Thymus (tissue), 11 donors: ENCODE measurements at regions not wholly inside any gene's neighbourhood (a gene's known extent, or its start where the extent isn't known, plus 50 kb on each side); places are given as distances from the start of the nearest gene placed in this dataset.

Experiments
- DNase-seq, 9 donors: peaks; one replicate each; pipeline ENCODE4 v3.0.0-alpha.2; 2013; ENCODE audit warnings: low spot score in 9 of 9, low read depth in 6 of 9, missing footprints in 1 of 9
- H3K27ac ChIP-seq, 2 donors: one replicate each; pipeline ENCODE4 v1.5.1; 2013; ENCODE audit warnings: control low read depth in 1 of 2, low read depth in 1 of 2, low read length in 1 of 2, mild to moderate bottlenecking in 1 of 2, moderate library complexity in 1 of 2
- H3K27me3 ChIP-seq, 2 donors: one replicate each; pipeline ENCODE4 v1.5.1; 2013; ENCODE audit warnings: low read length in 1 of 2; ENCODE audit not compliant: control insufficient read depth in 2 of 2, insufficient read depth in 1 of 2
- H3K36me3 ChIP-seq, 2 donors: one replicate each; pipeline ENCODE4 v1.5.1; 2013; ENCODE audit warnings: low read length in 1 of 2, mild to moderate bottlenecking in 1 of 2, moderate library complexity in 1 of 2; ENCODE audit not compliant: control insufficient read depth in 2 of 2, insufficient read depth in 2 of 2
- H3K4me1 ChIP-seq, 2 donors: one replicate each; pipeline ENCODE4 v1.5.1; 2013; ENCODE audit warnings: low read length in 2 of 2; ENCODE audit not compliant: control insufficient read depth in 2 of 2, insufficient read depth in 2 of 2
- H3K4me3 ChIP-seq, 2 donors: one replicate each; pipeline ENCODE4 v1.5.1; 2013; ENCODE audit warnings: low read length in 2 of 2, control low read depth in 1 of 2, mild to moderate bottlenecking in 1 of 2
- H3K9me3 ChIP-seq, 2 donors: one replicate each; pipeline ENCODE4 v1.5.1; 2013; ENCODE audit warnings: low read length in 1 of 2, mild to moderate bottlenecking in 1 of 2; ENCODE audit not compliant: control insufficient read depth in 2 of 2, insufficient read depth in 1 of 2
- WGBS: extraction: QIAGEN DNeasy Blood & Tissue Kit; methylation state at CpG from one replicate; pipeline ENCODE4 v1.1.7; 2013; 5-methylcytosine and 5-hydroxymethylcytosine counted together
- donor health status: healthy.

DNA sequence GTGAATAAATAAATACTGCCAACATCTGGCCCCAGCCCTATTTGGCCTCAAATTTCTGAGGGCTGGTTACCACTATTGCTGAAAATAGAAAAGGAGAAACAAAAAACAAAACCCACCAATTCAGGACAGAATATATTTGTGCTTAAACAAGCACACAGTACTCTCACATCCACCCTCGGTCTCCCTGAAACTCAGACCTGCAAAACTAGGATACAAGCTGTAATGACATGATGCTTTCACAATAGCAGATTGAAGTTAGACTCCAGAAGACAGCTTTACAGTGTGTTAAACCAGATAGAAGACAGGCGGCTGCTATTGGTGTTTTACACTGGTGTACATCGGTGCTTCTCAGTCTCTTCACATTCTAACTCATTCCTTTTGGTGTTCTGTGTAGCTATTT is 214.9 kb upstream of the DMRT1 start:
- DNase-seq: no peak
- Histone ChIP-seq H3K27ac (no peak overlapping the region), H3K9me3 (no peaks in the 10 kb centered on the region), H3K36me3 (no peaks in the 10 kb centered on the region), H3K4me3 (no peak overlapping the region), H3K27me3 (no peaks in the 10 kb centered on the region), H3K4me1 (peaks cover 6 to 16% of the 10 kb centered on the region in 2 donors)
- 92% methylated on average over 3 of the region's 3 CpGs for WGBS

DNA sequence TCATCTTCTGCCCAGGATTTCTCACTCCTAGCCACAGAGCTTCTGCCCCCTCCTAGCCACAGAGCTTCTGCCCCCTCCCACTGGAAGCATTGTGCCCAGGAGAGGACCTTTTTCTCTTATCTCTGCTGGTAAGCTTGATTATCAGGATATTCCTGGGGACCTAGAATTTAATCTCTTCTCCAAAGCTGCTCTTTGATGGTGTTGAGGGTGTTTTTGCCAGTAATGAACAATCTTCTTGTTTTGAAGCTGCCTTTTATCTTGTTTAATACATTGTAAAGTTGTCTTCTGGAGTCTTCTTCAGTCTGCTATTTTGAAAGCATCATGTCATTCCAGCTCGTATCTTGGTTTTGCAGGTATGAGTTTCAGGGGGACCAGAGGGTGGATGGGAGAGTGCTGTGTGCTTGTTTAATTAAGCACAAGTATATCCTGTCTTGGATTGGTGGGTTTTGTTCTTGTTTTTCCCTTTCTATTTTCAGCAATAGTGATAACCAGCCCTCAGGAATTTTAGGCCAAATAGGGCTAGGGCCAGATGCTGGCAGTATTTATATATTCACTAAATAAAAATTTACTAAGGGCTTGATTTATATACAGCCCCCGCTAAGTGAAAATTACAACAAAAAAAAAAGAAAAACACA is 214.0 kb upstream of the DMRT1 start:
- Histone ChIP-seq H3K27ac (no peak overlapping the region), H3K4me1 (peaks cover 7 to 18% of the 10 kb centered on the region in 2 donors), H3K27me3 (no peaks in the 10 kb centered on the region), H3K36me3 (no peaks in the 10 kb centered on the region), H3K4me3 (no peak overlapping the region), H3K9me3 (no peaks in the 10 kb centered on the region)
- no peak for DNase-seq
- 92% methylated on average over 2 of the region's 2 CpGs for WGBS

DNA sequence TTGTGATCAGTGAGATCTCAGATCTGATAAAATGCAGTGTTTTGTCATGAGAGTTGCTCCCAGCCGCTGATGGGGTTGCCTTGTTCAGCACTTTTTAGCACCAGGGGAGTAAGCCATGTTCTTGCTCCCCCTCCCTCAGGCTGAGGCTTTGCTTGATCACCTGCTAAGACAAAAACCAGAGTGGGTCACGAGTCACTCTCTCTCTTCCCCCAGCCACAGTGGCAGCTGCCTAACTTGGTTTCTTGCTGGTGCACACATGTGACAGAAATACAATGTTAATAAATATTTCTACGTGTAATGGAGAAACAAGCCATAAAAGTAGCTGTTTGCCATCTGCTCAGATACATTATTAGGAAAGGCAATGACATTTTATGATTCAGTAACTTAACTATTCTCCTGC is 212.4 kb upstream of the DMRT1 start:
- H3K36me3 ChIP-seq: no peaks in the 10 kb centered on the region
- DNase-seq: peak in 4 of 9 donors; percentile 15 to 59 (median 38)
- 6% methylated on average over 3 of the region's 3 CpGs for WGBS
- no peaks in the 10 kb centered on the region for H3K9me3 ChIP-seq
- H3K27me3 ChIP-seq: no peaks in the 10 kb centered on the region
- no peak overlapping the region for H3K27ac ChIP-seq
- peaks cover 7 to 18% of the 10 kb centered on the region in 2 donors for H3K4me1 ChIP-seq
- no peak overlapping the region for H3K4me3 ChIP-seq

DNA sequence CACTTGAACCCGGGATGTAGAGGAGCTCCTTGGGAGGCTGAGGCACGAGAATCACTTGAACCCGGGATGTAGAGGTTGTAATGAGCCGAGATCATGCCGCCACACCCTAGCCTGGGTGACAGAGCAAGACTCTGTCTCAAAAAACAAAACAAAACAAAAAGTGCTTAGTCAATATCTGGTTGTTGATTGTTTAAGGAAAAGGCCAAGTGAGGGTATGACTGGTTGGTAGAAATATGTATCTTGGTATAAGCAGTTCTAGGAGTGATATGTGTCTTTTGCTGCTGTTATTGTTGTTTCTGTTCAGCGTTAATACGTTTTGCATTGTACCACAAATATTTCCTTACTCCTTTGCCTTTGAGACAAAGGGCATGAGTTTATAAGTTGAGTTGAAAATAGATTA is 210.7 kb upstream of the DMRT1 start:
- 96% methylated on average over 7 of the region's 7 CpGs for WGBS
- Histone ChIP-seq H3K27me3 (no peaks in the 10 kb centered on the region), H3K9me3 (no peaks in the 10 kb centered on the region), H3K4me1 (peaks cover 7 to 18% of the 10 kb centered on the region in 2 donors), H3K27ac (no peak overlapping the region), H3K36me3 (no peaks in the 10 kb centered on the region), H3K4me3 (no peak overlapping the region)
- no peak for DNase-seq

DNA sequence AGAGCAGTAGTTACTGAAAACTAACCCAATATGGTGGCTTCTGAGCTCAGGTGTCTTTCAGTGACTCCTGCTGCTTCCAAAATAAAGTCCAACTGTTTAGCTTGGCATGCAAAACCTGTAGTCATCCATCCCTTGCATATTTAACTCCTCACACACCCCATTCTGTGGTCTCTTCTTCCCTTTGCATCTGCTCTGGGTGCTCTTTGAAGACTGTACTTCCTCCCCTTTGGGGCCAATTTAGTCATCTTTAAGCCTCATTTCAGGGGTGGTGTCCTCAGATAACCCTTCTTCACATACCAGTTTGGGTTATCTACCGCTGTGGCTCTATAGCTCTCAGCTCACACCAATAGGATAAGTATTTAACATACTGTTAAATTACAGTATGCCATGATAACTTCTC is 209.9 kb upstream of the DMRT1 start:
- Histone ChIP-seq H3K4me1 (peaks cover 7 to 18% of the 10 kb centered on the region in 2 donors), H3K4me3 (no peak overlapping the region), H3K27ac (no peak overlapping the region), H3K9me3 (no peaks in the 10 kb centered on the region), H3K36me3 (no peaks in the 10 kb centered on the region), H3K27me3 (no peaks in the 10 kb centered on the region)
- 10% methylated on average over 1 of the region's 1 CpG for whole genome bisulfite sequencing
- DNase-seq: peak in 2 of 9 donors; percentile 13 to 26

DNA sequence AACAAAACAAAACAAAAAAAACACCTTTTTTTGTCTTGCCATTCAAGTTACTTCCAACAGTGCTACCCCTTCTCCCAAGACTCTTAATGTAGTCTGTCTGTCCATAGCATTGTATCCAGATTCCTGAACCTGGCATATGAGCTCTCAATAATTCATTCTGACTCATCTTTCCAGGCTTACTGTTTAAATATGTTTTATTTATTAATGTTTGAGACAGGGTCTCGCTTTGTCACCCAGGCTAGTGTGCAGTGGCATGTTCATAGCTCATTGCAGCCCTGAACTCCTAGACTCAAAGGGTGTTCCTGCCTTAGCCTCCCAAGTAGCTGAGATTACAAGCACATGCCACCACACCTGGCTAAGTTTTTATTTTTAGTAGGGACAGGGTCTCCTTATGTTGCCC is 208.0 kb upstream of the DMRT1 start:
- Histone ChIP-seq H3K27ac (no peak overlapping the region), H3K27me3 (no peaks in the 10 kb centered on the region), H3K4me1 (peaks cover 7 to 14% of the 10 kb centered on the region in 2 donors), H3K9me3 (no peaks in the 10 kb centered on the region), H3K36me3 (no peaks in the 10 kb centered on the region), H3K4me3 (no peak overlapping the region)
- 98% methylated on average over 1 of the region's 1 CpG for WGBS
- DNase-seq: no peak

DNA sequence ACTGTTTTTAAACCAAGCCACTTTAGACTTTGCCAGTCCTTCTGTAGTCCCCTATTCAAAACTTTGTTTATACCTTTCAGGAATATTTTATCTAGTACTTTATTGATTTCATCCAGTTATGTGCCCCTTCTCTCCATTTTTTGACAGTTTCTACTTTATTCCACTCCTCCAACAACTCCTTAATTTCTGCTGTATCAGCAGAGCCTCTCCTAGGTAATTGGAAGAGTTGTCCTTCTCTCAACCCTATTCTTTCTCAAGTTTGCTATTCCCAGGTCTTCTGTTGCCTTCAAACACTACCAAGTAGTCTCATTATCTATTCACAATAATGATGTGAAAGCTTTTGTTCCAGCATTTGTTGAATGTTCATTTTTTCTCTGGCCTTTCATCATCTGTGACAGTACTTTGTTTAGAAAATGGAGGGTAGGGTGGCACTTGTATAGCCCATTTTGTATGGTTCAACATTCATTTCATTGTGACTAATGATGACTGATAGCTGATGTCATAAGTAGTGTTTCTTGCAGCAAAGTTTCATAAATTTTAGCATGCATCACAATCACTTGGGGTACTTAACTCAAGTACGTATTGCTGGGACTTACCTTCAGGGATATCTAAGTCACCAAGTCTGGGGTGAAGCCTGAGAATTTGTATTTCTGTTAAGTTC is 204.4 kb upstream of the DMRT1 start:
- Histone ChIP-seq H3K27me3 (no peaks in the 10 kb centered on the region), H3K4me3 (no peak overlapping the region), H3K9me3 (no peaks in the 10 kb centered on the region), H3K4me1 (peaks cover 0 to 3% of the 10 kb centered on the region in 2 donors), H3K27ac (no peak overlapping the region), H3K36me3 (no peaks in the 10 kb centered on the region)
- WGBS: 98% methylated on average over 1 of the region's 1 CpG
- DNase-seq: no peak

DNA sequence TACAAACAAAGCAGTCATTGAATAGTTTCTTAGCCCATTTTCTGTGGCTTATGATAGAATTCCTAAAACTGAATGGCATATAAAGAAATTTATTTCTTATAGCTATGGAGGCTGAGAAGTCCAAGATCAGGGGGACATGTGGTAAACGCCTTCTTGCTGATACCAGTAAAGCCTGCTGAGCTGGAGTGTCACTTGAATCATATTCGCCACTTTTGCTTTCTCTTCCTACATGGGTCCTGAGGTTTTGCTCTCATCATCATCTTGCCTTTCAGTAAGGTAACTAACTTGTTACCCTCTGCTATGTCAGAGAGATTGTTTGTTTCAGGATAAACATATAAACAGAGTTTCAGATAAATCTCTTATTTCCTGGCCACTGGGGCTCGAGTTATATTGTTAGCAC is 203.3 kb upstream of the DMRT1 start:
- no peaks in the 10 kb centered on the region for H3K36me3 ChIP-seq
- H3K4me3 ChIP-seq: no peak overlapping the region
- no peaks in the 10 kb centered on the region for H3K9me3 ChIP-seq
- WGBS: 91% methylated on average over 3 of the region's 3 CpGs
- H3K4me1 ChIP-seq: peaks cover 0 to 4% of the 10 kb centered on the region in 2 donors
- DNase-seq: no peak
- H3K27me3 ChIP-seq: no peaks in the 10 kb centered on the region
- H3K27ac ChIP-seq: no peak overlapping the region

DNA sequence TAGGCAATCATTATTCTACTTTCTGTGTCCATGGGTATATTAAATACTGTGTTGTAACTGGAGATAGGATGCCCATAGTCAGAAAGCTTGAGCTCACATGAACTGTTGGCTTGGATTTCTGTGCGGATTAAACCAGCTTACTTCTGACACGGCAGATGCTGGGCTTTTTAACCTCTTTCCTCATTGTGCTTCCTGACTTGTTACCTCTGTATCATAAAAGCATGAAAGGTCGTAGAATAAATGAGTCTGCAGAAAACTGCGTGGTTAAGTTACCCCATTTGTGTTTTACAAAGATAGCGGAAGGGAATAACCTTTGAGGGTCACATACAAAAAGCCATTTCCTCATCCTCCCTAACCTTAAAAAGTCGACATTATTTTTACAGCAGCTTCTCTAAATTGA is 199.5 kb upstream of the DMRT1 start:
- H3K27me3 ChIP-seq: no peaks in the 10 kb centered on the region
- peaks cover 0 to 4% of the 10 kb centered on the region in 2 donors for H3K4me1 ChIP-seq
- no peaks in the 10 kb centered on the region for H3K36me3 ChIP-seq
- H3K9me3 ChIP-seq: no peaks in the 10 kb centered on the region
- WGBS: 11% methylated on average over 6 of the region's 6 CpGs
- H3K27ac ChIP-seq: no peak overlapping the region
- peak in 2 of 9 donors; percentile 22 to 42 for DNase-seq
- no peak overlapping the region for H3K4me3 ChIP-seq
